ENCODE measurements at regions not wholly inside any gene's neighbourhood (a gene's known extent, or its start where the extent isn't known, plus 50 kb on each side); places are given as distances from the start of the nearest gene placed in this dataset.
"Not testable (repeated sequence)": the region's sequence is repeated elsewhere in the genome, so short reads cannot be mapped to it uniquely, and the experiment has no call there.

GRCh38 chr6:167226791-167227190 is 64.3 kb upstream of the UNC93A start:
- no peak for DNase-seq (ENCODE audit: low spot score)
- in situ Hi-C loops (cut with HindIII; ENCODE audit: low sequenced_read_pairs) = no loop called here

GRCh38 chr6:167227984-167228383 is 63.1 kb upstream of the UNC93A start:
- DNase-seq (ENCODE audit: low spot score) = no peak
- in situ Hi-C loops (cut with HindIII; ENCODE audit: low sequenced_read_pairs) = no loop called here

GRCh38 chr6:167229586-167229985 is 61.5 kb upstream of the UNC93A start:
- DNase-seq (ENCODE audit: low spot score) = no peak
- in situ Hi-C loops (cut with HindIII; ENCODE audit: low sequenced_read_pairs) = no loop called here

- in situ Hi-C loops (cut with HindIII; ENCODE audit: low sequenced_read_pairs) = no loop called here
- no peak for DNase-seq (ENCODE audit: low spot score)
Observed at GRCh38 chr6:167230288-167230687, 60.8 kb upstream of the UNC93A start.

GRCh38 chr6:167232356-167232755 is 58.8 kb upstream of the UNC93A start:
- DNase-seq (ENCODE audit: low spot score) = no peak

GRCh38 chr6:167233490-167233889 is 57.6 kb upstream of the UNC93A start:
- no peak for DNase-seq (ENCODE audit: low spot score)
- in situ Hi-C loops (cut with HindIII; ENCODE audit: low sequenced_read_pairs) = no loop called here

More at GRCh38 chr6:167232356-167232755, 58.8 kb upstream of the UNC93A start:
- in situ Hi-C loops (cut with HindIII; ENCODE audit: low sequenced_read_pairs) = no loop called here

- DNase-seq (ENCODE audit: low spot score); in situ Hi-C loops (cut with HindIII; ENCODE audit: low sequenced_read_pairs): not testable (repeated sequence)
Observed at GRCh38 chr6:167234576-167234975, 56.5 kb upstream of the UNC93A start.

GRCh38 chr6:167235005-167235404 is 56.1 kb upstream of the UNC93A start:
- in situ Hi-C loops (cut with HindIII; ENCODE audit: low sequenced_read_pairs) = no loop called here
- DNase-seq (ENCODE audit: low spot score) = no peak

- no peak for DNase-seq (ENCODE audit: low spot score)
- in situ Hi-C loops (cut with HindIII; ENCODE audit: low sequenced_read_pairs) = no loop called here
Observed at GRCh38 chr6:167235421-167236238, 55.5 kb upstream of the UNC93A start.

- in situ Hi-C loops (cut with HindIII; ENCODE audit: low sequenced_read_pairs) = no loop called here
- DNase-seq (ENCODE audit: low spot score) = no peak
Observed at GRCh38 chr6:167236239-167236571, 54.9 kb upstream of the UNC93A start.

- in situ Hi-C loops (cut with HindIII; ENCODE audit: low sequenced_read_pairs) = no loop called here
- no peak for DNase-seq (ENCODE audit: low spot score)
Observed at GRCh38 chr6:167237438-167238145, 53.5 kb upstream of the UNC93A start.

GRCh38 chr6:167238146-167238693 is 52.9 kb upstream of the UNC93A start:
- DNase-seq (ENCODE audit: low spot score) = no peak
- in situ Hi-C loops (cut with HindIII; ENCODE audit: low sequenced_read_pairs) = no loop called here

GRCh38 chr6:167238694-167239467 is 52.2 kb upstream of the UNC93A start:
- DNase-seq (ENCODE audit: low spot score) = no peak

GRCh38 chr6:167239470-167239869 is 51.6 kb upstream of the UNC93A start:
- in situ Hi-C loops (cut with HindIII; ENCODE audit: low sequenced_read_pairs); DNase-seq (ENCODE audit: low spot score): not testable (repeated sequence)

More at GRCh38 chr6:167238694-167239467, 52.2 kb upstream of the UNC93A start:
- in situ Hi-C loops (cut with HindIII; ENCODE audit: low sequenced_read_pairs) = no loop called here

- in situ Hi-C loops (cut with HindIII; ENCODE audit: low sequenced_read_pairs) = no loop called here
Observed at GRCh38 chr6:167240034-167240541, 51.0 kb upstream of the UNC93A start.

More at GRCh38 chr6:167240034-167240541, 51.0 kb upstream of the UNC93A start:
- no peak for DNase-seq (ENCODE audit: low spot score)

All from G401 (cell line).